Neural cell (in vitro differentiated cells): ENCODE measurements at regions not wholly inside any gene's neighbourhood (a gene's known extent, or its start where the extent isn't known, plus 50 kb on each side); places are given as distances from the start of the nearest gene placed in this dataset.

Experiments
- CTCF ChIP-seq: fragments of 450-650 bp; IDR thresholded peaks from 2 replicates; pipeline ENCODE4 v1.5.1; 2014; ENCODE audit warnings: antibody characterized with exemption, mild to moderate bottlenecking, moderate library complexity; ENCODE audit not compliant: poor library complexity, severe bottlenecking
- EP300 ChIP-seq: fragments of 450-650 bp; conservative IDR thresholded peaks from 2 replicates; pipeline ENCODE4 v1.6.1; 2014; ENCODE audit warnings: antibody characterized with exemption, mild to moderate bottlenecking, moderate library complexity; ENCODE audit not compliant: poor library complexity, severe bottlenecking
- EZH2 ChIP-seq: fragments of 200-600, 300-800 bp; shearing (Covaris generic), sonication (generic); IDR thresholded peaks from 2 replicates; pipeline ENCODE4 v1.6.1; 2014; ENCODE audit warnings: antibody characterized with exemption, low read length, borderline replicate concordance, mild to moderate bottlenecking; ENCODE audit not compliant: insufficient read depth, poor library complexity, severe bottlenecking

GRCh38 chr22:48944751-48945620, 882.7 kb downstream of the BRD1 start:
- no peak for TF ChIP-seq EZH2
- no peak for TF ChIP-seq EP300
- no peak for TF ChIP-seq CTCF
